ENCODE measurements at regions not wholly inside any gene's neighbourhood (a gene's known extent, or its start where the extent isn't known, plus 50 kb on each side); places are given as distances from the start of the nearest gene placed in this dataset.

GRCh38 chr1:207264663-207265252, 56.7 kb upstream of the CD55 start:
- TF ChIP-seq ZFX (IDR thresholded peaks at IDR 0.05) (no peak), CTCF (conservative IDR thresholded peaks at IDR 0.05) (no peak)
- no peak overlapping the region for H3K27ac ChIP-seq

DNA sequence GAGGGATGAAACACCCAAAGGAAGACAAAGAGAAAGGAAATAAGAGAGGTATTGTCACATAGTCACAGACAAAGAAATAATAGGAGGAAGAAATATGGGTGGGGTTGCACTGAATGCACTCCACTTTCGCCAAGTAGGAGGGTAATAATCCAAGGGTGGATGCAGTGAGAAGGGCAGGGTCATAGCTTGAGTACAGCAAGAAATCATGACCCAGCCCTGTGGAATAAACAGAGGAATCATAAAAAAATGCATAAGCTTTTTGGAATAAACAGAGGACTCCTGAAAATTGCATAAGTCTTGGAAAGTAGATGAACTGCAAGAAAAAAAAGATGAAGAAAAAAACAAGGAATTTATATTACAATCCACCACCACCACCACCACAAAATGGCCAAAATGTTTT, 53.1 kb upstream of the CD55 start:
- no peak overlapping the region for H3K27ac ChIP-seq
- no peak for TF ChIP-seq CTCF (conservative IDR thresholded peaks at IDR 0.05)
- no peak for TF ChIP-seq ZFX (IDR thresholded peaks at IDR 0.05)

DNA sequence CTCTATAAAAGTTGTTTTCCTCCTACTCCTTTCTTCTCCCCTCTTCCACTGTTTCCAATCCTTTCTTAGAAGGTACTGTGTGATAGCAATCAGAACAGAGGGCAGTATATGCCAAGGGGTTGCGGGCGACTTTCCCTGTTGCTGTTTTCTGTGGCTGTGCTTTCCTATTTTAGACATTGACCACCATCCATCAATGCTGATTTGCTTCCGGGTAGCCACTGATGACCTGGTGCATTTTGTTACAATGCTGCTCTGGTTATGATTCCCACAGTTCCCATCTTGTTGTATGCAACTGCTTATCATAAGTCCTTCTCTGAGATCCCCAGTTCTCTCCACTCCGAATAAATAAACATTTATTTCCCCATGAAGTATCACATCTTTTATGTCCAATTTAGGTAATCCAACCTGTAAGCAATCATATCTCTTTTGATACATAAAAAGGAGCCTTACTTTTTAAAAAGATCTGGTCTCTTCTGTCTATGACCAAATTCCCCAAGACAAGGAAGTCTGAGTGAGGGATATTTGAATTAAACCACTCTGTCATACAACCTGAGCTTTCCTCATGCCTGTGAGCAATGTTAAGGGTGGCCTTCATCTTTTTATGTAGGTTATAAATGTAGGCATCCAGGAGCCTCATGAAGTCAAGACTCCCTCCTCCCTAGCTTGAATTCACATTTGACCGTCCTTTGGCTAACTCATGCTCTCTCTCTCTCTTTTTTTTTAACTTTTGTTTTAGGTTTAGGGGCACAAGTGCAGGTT, 52.5 kb upstream of the CD55 start:
- TF ChIP-seq CTCF (conservative IDR thresholded peaks at IDR 0.05), result no peak
- no peak for TF ChIP-seq ZFX (IDR thresholded peaks at IDR 0.05)
- H3K27ac ChIP-seq, result no peak overlapping the region
